Memory B cell (primary cell): ENCODE measurements at regions not wholly inside any gene's neighbourhood (a gene's known extent, or its start where the extent isn't known, plus 50 kb on each side); places are given as distances from the start of the nearest gene placed in this dataset.

Source experiments
- ATAC-seq: fragments of 150-1000 bp; cut with Tn5 transposase; 2 replicates; pipeline ENCODE4 v1.10.0; 2021; ENCODE audit warnings: low read depth, mild to moderate bottlenecking, moderate library complexity
- DNase-seq, 2 donors: peaks; one replicate each; pipeline ENCODE4 v3.0.0; 2022; ENCODE audit warnings: low spot score in 2 of 2
- H3K27ac Mint-ChIP-seq: one replicate; pipeline ENCODE4 v1.8.0; 2022; ENCODE audit warnings: mild to moderate bottlenecking, moderate library complexity, mixed read lengths
- H3K27me3 Mint-ChIP-seq: one replicate; pipeline ENCODE4 v1.8.0; 2022; ENCODE audit warnings: mixed read lengths
- H3K36me3 Mint-ChIP-seq: one replicate; pipeline ENCODE4 v1.8.0; 2022; ENCODE audit warnings: mild to moderate bottlenecking, mixed read lengths
- H3K4me1 Mint-ChIP-seq: one replicate; pipeline ENCODE4 v1.8.0; 2022; ENCODE audit warnings: mixed read lengths
- H3K4me3 Mint-ChIP-seq: one replicate; pipeline ENCODE4 v1.8.0; 2022; ENCODE audit warnings: mild to moderate bottlenecking, moderate library complexity, mixed read lengths
- H3K9me3 Mint-ChIP-seq: one replicate; pipeline ENCODE4 v1.8.0; 2022; ENCODE audit warnings: mixed read lengths

GRCh38 chr9:14962193-14962882 is 52.1 kb upstream of the FREM1 start:
- no peaks in the 10 kb centered on the region for H3K4me1 Mint-ChIP-seq
- no peak overlapping the region for H3K4me3 Mint-ChIP-seq
- ATAC-seq (no peak), DNase-seq (no peak)
- peaks cover 1% of the 10 kb centered on the region for H3K27me3 Mint-ChIP-seq
- H3K27ac Mint-ChIP-seq, result no peak overlapping the region
- H3K9me3 Mint-ChIP-seq, result peaks cover 4% of the 10 kb centered on the region
- no peaks in the 10 kb centered on the region for H3K36me3 Mint-ChIP-seq

DNA sequence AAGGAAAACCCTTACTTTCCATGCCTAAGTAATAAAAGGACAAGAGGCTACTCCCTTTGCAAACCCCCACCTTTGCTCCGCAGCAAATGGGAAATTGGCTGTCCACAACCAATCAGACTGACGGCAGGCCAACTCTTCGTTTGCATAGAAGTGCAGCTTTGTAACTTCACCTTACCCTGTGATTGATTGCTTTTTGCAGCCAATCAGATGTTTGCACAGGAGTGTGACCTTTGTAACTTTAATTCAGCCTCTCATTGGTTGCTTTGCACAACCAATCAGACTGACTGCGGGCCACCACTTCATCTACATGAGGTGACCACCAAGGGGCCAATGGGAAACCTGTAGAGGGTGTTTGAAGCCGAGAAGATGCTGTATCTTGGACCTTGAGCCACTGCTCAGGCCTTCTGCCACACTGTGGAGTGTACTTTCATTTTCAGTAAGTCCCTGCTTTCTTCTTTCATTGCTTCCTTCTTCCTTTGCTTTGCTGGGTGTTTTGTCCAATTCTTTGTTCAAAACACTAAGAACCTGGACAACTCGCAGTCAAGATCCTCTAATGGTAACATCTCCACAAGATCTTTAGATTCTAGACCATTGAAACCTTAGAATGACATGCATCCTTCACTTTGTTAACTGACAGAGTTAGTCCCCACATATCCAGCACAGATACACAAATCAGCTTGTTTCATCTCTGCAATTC is 51.3 kb upstream of the FREM1 start:
- no peaks in the 10 kb centered on the region for H3K4me1 Mint-ChIP-seq

GRCh38 chr9:14960881-14961280 is 50.7 kb upstream of the FREM1 start:
- Mint-ChIP-seq H3K4me1 (no peaks in the 10 kb centered on the region), H3K27me3 (peaks cover under 1% of the 10 kb centered on the region), H3K36me3 (no peaks in the 10 kb centered on the region), H3K4me3 (no peak overlapping the region), H3K27ac (no peak overlapping the region), H3K9me3 (peaks cover 5% of the 10 kb centered on the region)
- ATAC-seq (no peak), DNase-seq (no peak)

More for the DNA sequence above, 51.3 kb upstream of the FREM1 start:
- no peaks in the 10 kb centered on the region for H3K36me3 Mint-ChIP-seq
- peaks cover 1% of the 10 kb centered on the region for H3K27me3 Mint-ChIP-seq
- peaks cover 5% of the 10 kb centered on the region for H3K9me3 Mint-ChIP-seq
- no peak for ATAC-seq
- H3K27ac Mint-ChIP-seq, result no peak overlapping the region
- no peak overlapping the region for H3K4me3 Mint-ChIP-seq
- no peak for DNase-seq
